ENCODE measurements at regions not wholly inside any gene's neighbourhood (a gene's known extent, or its start where the extent isn't known, plus 50 kb on each side); places are given as distances from the start of the nearest gene placed in this dataset.

GRCh38 chr6:95804847-95805541, 210.8 kb upstream of the FUT9 start:
- TF ChIP-seq POLR2AphosphoS5 (IDR thresholded peaks at IDR 0.05): no peak
- TF ChIP-seq, protein P1, sequence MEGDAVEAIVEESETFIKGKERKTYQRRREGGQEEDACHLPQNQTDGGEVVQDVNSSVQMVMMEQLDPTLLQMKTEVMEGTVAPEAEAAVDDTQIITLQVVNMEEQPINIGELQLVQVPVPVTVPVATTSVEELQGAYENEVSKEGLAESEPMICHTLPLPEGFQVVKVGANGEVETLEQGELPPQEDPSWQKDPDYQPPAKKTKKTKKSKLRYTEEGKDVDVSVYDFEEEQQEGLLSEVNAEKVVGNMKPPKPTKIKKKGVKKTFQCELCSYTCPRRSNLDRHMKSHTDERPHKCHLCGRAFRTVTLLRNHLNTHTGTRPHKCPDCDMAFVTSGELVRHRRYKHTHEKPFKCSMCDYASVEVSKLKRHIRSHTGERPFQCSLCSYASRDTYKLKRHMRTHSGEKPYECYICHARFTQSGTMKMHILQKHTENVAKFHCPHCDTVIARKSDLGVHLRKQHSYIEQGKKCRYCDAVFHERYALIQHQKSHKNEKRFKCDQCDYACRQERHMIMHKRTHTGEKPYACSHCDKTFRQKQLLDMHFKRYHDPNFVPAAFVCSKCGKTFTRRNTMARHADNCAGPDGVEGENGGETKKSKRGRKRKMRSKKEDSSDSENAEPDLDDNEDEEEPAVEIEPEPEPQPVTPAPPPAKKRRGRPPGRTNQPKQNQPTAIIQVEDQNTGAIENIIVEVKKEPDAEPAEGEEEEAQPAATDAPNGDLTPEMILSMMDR (IDR thresholded peaks at IDR 0.05): no peak
- TF ChIP-seq EP300 (IDR thresholded peaks at IDR 0.05): no peak
